ENCODE measurements at regions not wholly inside any gene's neighbourhood (a gene's known extent, or its start where the extent isn't known, plus 50 kb on each side); places are given as distances from the start of the nearest gene placed in this dataset.

DNA sequence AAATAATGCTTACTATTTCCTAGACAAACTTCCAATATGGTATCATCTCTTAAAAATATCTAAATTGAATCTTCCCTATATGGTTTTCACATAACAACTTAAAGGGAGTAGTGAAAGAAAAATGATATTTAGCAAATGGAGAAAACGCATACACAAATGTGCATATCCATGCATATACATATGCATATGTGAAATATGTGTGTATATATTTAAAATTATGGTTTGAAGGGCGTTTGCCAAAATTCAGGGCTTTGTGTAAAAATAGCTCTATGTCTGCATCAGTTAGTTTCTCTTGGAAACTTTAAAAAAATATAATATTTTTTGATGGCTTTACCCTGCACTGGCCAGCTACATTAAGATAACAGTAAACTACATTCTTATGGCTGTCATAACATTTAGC is 986.7 kb downstream of the BCL11A start:
- DNase-seq (ENCODE audit: low spot score) = no peak
- in situ Hi-C loops (cut with HindIII; ENCODE audit: low sequenced_read_pairs) = no loop called here

DNA sequence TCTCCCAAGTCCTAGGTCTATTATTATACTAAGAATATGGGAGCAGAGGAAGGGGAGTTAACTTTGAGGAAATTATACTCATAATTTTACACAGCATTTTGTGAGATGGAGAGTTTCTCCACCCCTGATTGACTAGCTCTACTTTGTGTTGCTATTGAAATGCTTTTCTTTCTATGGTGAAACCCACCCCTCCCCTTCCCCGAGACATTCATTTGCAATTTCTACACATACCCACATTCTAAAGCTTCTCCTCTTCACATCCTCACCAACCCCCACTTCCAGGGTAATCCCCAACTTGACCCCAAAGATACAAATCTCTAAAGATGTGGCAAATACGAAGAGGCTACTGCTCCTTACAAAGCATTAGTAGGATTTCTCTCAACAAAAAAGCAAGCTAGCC is 992.2 kb downstream of the BCL11A start:
- no peak for DNase-seq (ENCODE audit: low spot score)
- in situ Hi-C loops (cut with HindIII; ENCODE audit: low sequenced_read_pairs) = no loop called here

DNA sequence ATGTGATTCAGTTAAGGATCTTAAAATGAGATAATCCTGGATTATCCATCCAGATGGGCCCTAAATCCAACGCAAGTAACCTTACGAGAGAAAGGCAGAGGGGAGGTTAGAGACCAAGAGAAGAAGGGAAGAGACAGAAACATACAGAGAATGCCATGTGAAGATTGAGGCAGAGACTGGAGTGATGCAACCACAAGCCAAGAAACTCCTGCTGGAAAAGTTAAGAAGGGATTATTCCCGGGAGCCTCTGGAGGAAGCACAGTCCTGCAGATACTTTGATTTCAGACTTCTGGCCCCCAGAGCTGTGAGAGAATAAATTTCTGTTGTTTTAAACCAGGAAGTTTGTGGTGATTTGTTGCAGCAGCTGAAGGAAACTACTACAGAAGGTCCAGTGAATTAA is 992.7 kb downstream of the BCL11A start:
- in situ Hi-C loops (cut with HindIII; ENCODE audit: low sequenced_read_pairs) = no loop called here
- DNase-seq (ENCODE audit: low spot score) = no peak

DNA sequence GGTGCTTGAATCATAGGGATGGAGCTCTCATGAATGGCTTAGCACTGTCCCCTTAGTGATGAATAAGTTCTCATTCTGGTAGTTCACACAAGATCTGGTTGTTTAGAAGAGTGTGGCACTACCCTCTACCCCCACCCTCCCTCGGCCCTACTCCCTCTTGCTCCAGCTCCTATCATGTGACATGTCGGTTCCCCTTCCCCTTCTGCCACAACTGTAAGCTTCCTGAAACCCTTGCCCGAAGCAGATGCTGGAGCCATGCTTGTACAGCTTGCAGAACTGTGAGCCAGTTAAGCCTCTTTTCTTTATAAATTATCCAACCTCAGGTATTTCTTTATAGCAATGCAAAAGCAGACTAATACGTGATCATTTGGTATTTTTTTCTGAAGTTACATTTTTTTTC is 1012.6 kb downstream of the BCL11A start:
- DNase-seq (ENCODE audit: low spot score) = no peak
- in situ Hi-C loops (cut with HindIII; ENCODE audit: low sequenced_read_pairs) = no loop called here

DNA sequence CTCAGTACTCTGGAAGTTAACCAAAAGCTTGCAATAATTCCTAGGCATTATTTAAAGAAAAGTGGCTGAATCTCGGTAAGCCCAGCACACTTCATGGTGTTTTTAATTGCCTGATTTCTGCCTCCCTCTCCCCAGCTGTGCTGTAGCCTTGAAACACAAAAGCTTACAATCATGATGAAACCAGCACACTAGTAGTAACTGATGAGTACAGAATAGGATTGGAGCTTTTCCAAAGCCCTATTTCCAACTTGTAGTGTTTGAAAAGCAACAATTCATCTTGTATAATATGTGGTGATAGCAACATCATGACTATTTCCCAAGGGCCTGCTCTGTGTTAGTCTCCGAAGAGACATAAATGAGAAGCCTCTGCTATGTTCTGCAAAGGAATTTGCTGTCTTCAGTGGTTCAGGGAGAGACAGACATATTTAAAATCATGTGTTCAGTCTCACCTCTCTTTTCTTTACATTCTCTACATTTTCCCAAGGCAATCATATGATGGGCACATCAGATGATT is 1015.0 kb downstream of the BCL11A start:
- in situ Hi-C loops (cut with HindIII; ENCODE audit: low sequenced_read_pairs) = no loop called here
- DNase-seq (ENCODE audit: low spot score) = no peak

DNA sequence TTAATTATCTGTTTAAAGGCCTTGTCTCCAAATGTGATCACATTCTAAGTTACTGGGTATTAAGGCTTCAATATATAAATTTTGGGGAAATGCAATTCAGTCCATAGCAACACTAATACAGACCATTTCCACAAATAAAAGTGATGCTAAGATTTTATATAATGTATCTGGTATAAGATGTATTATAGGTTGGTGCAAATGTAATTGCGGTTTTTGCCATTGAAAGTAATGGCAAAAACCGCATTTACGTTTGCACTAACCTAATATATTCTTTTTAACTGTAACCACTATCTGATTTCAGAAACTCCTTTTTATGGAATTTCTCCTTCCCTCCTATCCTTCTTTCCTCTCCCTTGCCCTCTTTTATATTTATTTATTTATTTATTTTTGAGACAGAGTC is 1020.6 kb downstream of the BCL11A start:
- in situ Hi-C loops (cut with HindIII; ENCODE audit: low sequenced_read_pairs) = no loop called here
- no peak for DNase-seq (ENCODE audit: low spot score)

DNA sequence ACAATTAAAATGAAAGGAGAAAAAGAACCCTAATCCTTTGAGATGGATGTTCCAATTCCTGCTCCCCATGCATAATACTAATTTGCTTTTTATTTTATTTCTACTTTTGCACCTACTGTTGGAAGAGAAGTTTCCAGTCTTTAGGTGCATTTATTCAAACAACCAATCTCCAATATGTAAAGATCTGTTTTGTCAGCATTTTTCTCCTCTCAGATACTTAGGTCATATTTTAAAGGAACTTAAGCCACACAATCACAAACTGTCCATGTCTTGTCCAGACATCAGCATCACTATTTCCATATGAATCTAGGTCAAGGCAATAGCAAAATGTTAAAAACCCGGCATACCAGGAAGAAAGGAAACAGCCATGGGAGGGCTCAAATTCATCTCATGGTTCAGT is 1023.2 kb downstream of the BCL11A start:
- in situ Hi-C loops (cut with HindIII; ENCODE audit: low sequenced_read_pairs) = no loop called here

DNA sequence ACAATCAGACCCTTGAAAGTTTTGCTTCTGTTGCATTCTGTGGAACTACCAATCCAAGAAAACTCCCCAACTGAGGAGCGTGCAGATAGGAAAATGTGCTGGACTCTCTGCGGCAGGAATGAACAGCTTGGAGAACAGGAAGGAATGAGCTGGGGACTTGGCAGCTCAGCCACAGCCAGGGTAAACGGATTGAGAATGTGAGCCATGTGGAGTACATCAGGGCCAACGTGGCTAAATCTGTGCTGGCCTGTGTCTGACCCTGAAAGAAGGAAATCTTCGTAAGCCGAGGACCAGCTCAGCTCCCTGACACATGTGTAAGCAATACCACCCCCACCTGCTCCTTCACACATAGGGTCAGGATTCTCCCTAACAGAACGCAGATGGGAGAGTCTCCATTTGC is 1023.7 kb downstream of the BCL11A start:
- in situ Hi-C loops (cut with HindIII; ENCODE audit: low sequenced_read_pairs) = no loop called here
- DNase-seq (ENCODE audit: low spot score) = peak; percentile 20

More for the DNA sequence above, 1023.2 kb downstream of the BCL11A start:
- no peak for DNase-seq (ENCODE audit: low spot score)

DNA sequence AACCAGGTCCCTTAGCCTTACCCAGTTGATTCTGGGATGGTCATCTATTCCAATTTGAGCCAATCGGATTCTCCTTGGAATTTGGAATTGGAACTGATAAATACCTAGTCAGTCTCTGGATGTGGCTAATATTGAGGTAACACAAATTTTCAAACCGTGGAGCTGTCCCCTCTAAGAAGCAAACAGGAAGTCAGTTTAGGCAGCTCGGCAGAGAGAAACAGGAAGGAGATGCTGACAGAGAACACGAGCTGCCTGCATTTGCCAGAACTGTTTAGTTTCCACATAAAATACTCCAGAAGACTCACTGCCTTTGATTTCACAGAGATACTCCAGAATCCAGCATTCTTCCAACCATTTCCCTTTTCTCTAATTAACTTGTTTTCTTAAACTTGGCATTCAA is 1024.9 kb downstream of the BCL11A start:
- DNase-seq (ENCODE audit: low spot score) = no peak
- in situ Hi-C loops (cut with HindIII; ENCODE audit: low sequenced_read_pairs) = no loop called here

DNA sequence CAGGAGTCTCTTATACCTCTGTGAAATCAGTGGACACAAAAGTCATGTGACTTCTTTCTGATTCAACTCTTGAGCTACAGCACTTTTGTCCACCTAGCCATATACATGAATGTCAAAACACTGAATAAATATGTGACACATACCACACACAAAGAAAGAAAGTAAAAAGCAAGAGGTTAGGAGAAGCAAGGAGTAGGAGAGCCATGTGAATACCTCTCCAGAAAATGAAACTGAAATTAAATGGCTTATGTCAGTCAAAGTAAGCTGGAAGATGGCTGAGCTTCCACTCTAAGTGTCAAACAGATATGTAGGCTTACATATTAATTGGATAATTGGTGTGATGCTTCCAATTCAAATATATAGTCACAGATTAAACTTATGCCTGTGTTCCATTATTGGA is 1050.5 kb downstream of the BCL11A start:
- no peak for DNase-seq (ENCODE audit: low spot score)
- in situ Hi-C loops (cut with HindIII; ENCODE audit: low sequenced_read_pairs) = no loop called here

DNA sequence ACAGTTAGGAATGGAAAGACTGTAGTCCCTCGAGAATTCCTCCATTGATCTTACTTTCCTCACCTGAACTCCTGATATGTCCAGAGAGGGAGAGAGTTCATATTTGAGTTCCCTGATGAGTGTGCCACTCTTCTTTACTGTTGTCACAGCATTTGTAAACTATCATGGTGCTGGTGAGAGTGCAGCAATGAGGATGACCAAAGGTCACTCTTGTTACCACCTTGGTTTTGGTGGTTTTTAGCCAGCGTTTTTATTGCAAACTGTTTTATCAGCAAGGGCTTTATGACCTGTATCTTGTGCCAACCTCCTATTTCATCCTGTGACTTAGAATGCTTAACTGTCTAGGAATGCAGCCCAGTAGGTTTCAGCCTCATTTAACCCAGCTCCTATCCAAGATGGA is 1062.5 kb downstream of the BCL11A start:
- no peak for DNase-seq (ENCODE audit: low spot score)
- in situ Hi-C loops (cut with HindIII; ENCODE audit: low sequenced_read_pairs) = no loop called here

DNA sequence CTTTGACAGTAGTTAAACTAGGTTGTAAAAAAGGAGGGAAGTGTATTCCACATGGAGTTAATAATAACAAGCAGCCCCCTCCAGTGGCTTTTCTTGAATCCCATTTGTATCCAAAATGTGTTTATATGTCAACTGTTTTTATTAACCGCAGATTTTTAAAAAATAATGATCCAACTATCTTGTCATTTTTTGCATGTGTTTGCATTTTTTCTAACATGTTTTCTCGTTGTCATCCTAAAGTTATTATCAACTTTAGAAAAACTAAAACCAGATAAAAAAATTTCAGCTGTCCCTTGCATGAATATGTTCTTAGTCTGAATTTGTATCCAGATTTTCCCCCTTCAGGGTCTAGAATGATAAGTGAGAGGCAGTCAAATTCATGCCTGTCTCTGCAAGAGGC is 1063.3 kb downstream of the BCL11A start:
- DNase-seq (ENCODE audit: low spot score) = no peak
- in situ Hi-C loops (cut with HindIII; ENCODE audit: low sequenced_read_pairs) = no loop called here

DNA sequence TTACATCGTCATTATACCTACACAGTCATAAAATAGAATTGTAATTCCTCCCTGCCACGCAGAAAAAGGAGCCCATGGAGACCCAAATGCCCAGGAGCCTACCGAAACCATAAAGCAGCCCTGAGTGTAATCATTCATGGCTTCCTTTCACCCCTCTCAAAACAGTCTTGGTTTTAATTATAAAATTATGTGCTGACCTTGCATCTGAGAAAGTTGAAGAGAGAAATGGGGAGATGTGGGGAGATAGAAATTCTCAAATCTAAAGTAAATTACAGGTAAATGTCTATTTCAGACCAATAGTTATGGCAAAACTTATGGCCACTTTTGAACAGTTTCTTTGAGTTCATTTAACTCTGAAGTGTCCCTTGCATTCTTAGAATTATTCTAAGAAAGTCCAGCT is 1068.8 kb downstream of the BCL11A start:
- in situ Hi-C loops (cut with HindIII; ENCODE audit: low sequenced_read_pairs) = no loop called here
- no peak for DNase-seq (ENCODE audit: low spot score)

DNA sequence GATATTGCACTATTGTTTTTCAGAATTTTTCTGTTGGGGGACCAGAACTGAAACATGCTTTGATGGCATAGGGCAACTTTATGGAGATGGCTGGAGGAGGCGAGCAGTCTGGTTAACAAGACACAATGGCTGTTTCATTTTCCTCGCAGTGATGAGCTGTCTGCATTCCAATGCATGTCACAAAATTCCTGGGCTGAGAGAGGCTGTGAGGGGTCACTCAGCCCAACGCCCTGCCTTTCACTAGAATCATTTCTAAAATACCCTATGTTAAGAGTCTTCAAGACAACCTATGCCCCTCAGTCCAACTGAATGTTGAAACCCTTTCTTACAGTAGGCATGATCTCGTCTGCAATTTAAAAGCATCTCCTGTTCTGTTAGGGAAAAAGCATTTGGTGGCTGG is 1090.0 kb downstream of the BCL11A start:
- in situ Hi-C loops (cut with HindIII; ENCODE audit: low sequenced_read_pairs) = no loop called here
- DNase-seq (ENCODE audit: low spot score) = no peak

DNA sequence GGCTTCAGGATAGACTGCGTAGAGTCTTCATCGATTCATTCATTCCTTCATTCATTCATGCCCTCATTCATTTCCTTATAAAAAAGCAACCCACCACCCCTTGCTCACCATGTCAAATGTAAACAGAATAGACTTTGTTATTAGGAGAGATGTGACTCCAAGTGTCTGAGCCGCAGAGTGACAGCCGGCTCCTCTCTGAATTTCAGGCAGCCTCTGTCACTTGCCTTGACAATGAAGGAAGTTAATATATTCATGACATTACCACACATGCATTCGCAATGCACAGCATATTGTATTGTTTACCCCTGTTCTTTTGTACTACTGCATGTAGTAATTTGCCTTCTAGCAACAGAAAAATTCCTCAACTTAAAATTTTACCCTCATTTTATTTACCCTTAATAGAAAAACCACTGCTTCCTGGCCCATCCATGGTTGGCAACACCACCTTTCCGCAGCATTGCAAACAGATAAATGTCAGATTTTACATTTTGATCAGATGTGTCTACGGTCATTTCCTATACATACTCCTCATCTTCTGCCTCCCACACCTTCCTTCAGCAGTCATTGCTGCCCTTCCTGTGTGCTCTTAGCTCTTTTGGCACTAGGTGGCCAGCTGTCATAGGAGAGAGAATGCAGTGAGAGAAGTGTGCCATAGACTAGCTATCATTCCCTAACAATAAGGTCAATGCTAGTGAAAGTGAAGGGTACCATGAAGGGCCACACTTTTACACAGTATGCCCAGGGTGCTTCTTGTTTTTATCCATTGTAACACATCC is 1090.8 kb downstream of the BCL11A start:
- no peak for DNase-seq (ENCODE audit: low spot score)
- in situ Hi-C loops (cut with HindIII; ENCODE audit: low sequenced_read_pairs) = no loop called here

DNA sequence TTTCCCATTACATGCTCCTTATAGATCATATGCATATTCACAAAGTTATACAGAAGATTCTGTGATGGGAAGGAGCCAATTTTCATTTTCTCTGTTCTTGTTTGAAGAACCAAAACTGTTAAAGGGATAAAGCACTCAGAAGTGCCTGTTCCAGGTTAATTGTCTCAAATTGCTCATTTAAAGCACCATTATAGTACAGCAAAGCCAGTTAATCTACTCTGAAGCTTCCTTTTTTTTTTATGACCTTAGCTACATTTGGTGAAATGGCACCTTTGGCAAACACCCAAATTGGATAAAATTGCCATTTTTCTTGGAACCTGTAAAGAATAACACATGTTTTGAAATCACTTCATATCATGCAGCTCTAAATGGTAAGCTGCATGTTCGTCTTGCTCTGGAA is 1092.3 kb downstream of the BCL11A start:
- in situ Hi-C loops (cut with HindIII; ENCODE audit: low sequenced_read_pairs) = no loop called here
- DNase-seq (ENCODE audit: low spot score) = no peak

DNA sequence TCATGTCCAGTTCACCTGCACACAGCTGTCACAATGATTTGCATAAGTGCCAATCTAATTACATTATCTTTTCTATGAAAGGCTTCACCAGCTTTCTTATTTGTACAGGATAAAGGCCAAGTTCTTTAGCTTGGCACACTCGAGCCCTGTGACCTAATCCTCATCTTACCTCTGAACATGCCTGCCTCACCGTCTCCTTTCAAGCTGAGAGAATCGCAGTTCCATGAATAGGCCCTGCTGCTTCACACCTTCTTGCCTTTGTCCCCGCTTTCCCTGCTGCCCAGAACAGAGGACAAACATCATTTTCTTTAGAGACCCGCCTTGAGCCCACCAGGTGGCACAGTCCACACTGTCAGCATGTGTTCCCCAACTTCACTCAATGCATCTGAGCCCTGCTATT is 1094.7 kb downstream of the BCL11A start:
- DNase-seq (ENCODE audit: low spot score) = no peak
- in situ Hi-C loops (cut with HindIII; ENCODE audit: low sequenced_read_pairs) = no loop called here

DNA sequence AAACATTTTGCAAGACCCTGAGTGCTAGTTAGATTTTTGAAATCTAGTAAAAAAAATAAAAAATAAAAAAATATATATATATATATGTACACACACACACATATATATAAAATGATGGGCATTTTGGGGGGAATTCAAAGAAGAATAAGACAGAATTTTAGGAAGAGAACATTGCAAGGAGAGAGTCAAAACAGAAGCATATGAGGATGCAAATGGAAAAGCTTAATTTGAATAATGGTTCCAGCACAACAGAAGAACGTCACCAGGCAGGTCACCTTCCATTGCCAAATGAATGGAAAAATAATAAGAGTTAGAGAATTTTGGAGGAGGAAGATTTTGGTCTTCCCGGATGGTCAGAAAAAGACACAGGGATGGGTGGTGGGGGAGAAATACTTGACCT is 1097.2 kb downstream of the BCL11A start:
- DNase-seq (ENCODE audit: low spot score) = no peak
- in situ Hi-C loops (cut with HindIII; ENCODE audit: low sequenced_read_pairs) = no loop called here

DNA sequence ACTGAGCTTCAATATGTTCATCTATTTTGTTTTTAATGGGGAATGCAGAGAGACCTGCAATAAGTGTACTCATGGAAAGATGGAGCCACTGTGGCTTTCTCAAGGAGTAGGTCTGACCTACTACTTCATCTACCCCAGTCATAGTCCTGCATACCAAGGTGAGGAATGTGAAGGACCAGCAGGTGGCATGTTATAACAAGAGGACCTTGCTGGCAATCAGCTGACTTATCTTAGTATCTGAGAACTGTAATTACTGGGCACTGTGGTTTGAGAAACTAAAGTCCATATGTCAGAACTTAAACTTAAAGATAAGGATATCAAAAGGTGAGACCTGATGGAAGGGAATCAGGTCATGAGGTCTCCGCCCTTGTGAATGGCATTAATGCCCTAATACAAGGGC is 1104.2 kb downstream of the BCL11A start:
- in situ Hi-C loops (cut with HindIII; ENCODE audit: low sequenced_read_pairs) = no loop called here
- DNase-seq (ENCODE audit: low spot score) = no peak

DNA sequence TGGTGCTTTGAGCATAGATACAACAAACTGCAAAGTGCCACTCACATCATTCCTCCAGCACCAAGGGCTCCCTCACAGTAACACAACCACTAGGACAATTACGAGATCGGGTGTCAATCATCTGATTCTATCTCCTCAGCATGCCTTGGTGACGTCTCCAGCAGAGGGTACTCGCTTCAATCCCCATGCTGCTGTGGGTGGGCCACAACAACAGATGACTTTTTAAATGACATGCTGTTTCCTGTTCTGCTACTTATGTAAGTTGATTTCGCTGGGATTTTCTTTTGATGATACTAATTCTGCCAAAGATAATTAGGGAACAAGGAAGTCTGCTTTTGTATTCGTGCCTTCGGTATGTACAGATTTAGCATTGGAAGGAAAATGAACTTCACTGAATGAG is 1113.0 kb downstream of the BCL11A start:
- DNase-seq (ENCODE audit: low spot score) = no peak
- in situ Hi-C loops (cut with HindIII; ENCODE audit: low sequenced_read_pairs) = no loop called here

DNA sequence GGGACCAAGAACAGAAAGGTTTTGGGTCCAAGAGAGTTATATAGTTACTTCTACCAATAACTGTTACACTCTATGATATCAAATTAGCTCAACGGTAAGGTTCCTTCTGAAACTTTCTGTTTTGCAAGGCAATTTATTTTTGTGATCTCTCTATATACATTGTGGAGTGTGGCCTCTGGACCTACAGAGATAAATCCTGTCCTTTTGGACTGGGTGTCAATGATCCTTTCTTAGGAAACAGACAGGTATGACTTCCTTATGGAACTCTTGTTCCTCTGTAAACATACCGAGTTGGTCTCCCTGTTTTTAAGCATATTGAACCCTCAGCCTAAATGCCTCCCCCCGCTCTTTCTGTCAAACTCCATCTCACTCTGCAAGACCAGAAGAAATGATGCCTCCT is 1117.8 kb downstream of the BCL11A start:
- DNase-seq (ENCODE audit: low spot score) = no peak
- in situ Hi-C loops (cut with HindIII; ENCODE audit: low sequenced_read_pairs) = no loop called here
